Endothelial cell of umbilical vein (primary cell): ENCODE measurements at regions not wholly inside any gene's neighbourhood (a gene's known extent, or its start where the extent isn't known, plus 50 kb on each side); places are given as distances from the start of the nearest gene placed in this dataset.

Source experiments
- BruUV-seq: library from RNA; stranded (reverse); fragments of 400-500 nt; replicated peaks from 2 replicates; lab custom pipeline; 2021; lab: Mats Ljungman, UMichigan
- CTCF ChIA-PET: fragments of 300-600, 350-600 bp; sonication (Branson Sonifier 250); formaldehyde crosslinking; loops from one replicate; lab custom pipeline; 2021; ENCODE audit warnings: antibody characterized with exemption, inconsistent platforms; lab: Charles Lee
- POLR2A ChIA-PET: fragments of 300-600, 350-600 bp; sonication (Branson Sonifier 250); formaldehyde crosslinking; loops from one replicate; lab custom pipeline; 2021; ENCODE audit warnings: antibody characterized with exemption, inconsistent platforms; lab: Charles Lee
- DNase-seq: peaks from one replicate; pipeline ENCODE4 v3.0.0-alpha.2; 2011; ENCODE audit warnings: low read depth, low spot score
- FAIRE-seq: peaks from 2 replicates; lab custom pipeline; 2011; peaks lifted over from hg19 to GRCh38; lab: Jason Lieb, UNC
- H2AFZ ChIP-seq: 2 replicates; pipeline ENCODE4 v1.6.0; 2012; ENCODE audit warnings: low read depth, low read length, control low read depth, inconsistent platforms
- H3K27ac ChIP-seq: 2 replicates; pipeline ENCODE4 v1.5.1; 2011; ENCODE audit warnings: low read depth, mild to moderate bottlenecking, control low read depth, low read length, moderate library complexity; ENCODE audit not compliant: insufficient read depth
- H3K27me3 ChIP-seq, 2 experiments: 2 replicates each; pipeline versions ENCODE4 v1.6.0 to v1.6.1; 2011; ENCODE audit warnings: low read length in 2 of 2, mixed read lengths in 1 of 2; ENCODE audit not compliant: control insufficient read depth in 2 of 2, insufficient read depth in 2 of 2
- H3K36me3 ChIP-seq, 2 experiments: 2 replicates in 1 of 2; 3 replicates in 1 of 2; pipeline ENCODE4 v1.5.1; 2011; ENCODE audit warnings: low read length in 2 of 2, mild to moderate bottlenecking in 1 of 2, moderate library complexity in 1 of 2; ENCODE audit not compliant: control insufficient read depth in 2 of 2, insufficient read depth in 2 of 2; ENCODE audit errors: extremely low read depth in 1 of 2
- H3K4me1 ChIP-seq: 3 replicates; pipeline ENCODE4 v1.5.1; 2011; ENCODE audit warnings: mild to moderate bottlenecking, low read length; ENCODE audit not compliant: control insufficient read depth, insufficient read depth; ENCODE audit errors: extremely low read depth
- H3K4me2 ChIP-seq: 2 replicates; pipeline ENCODE4 v1.6.1; 2011; ENCODE audit warnings: low read length, control low read depth, mixed read lengths; ENCODE audit not compliant: insufficient read depth
- H3K4me3 ChIP-seq, 3 experiments: fragments of 200-600 bp in 1 of 3; sonication (generic), shearing (Covaris generic) in 1 of 3; replicated peaks in 1 of 3; 2 replicates each; pipeline ENCODE4 v1.5.1; 2011 to 2016; ENCODE audit warnings: control low read depth in 3 of 3, low read length in 3 of 3, mild to moderate bottlenecking in 2 of 3, inconsistent platforms in 1 of 3, low read depth in 1 of 3, moderate library complexity in 1 of 3; ENCODE audit not compliant: insufficient read depth in 1 of 3
- H3K79me2 ChIP-seq: 2 replicates; pipeline ENCODE4 v1.6.0; 2012; ENCODE audit warnings: low read length, inconsistent platforms; ENCODE audit not compliant: control insufficient read depth, insufficient read depth
- H3K9ac ChIP-seq: replicated peaks from 2 replicates; pipeline ENCODE3; 2011; ENCODE audit warnings: low read length, control low read depth; ENCODE audit not compliant: insufficient read depth; ENCODE audit errors: extremely low read depth
- H3K9me1 ChIP-seq: replicated peaks from 3 replicates; pipeline ENCODE4 v1.6.0; 2011; ENCODE audit warnings: mild to moderate bottlenecking, low read length; ENCODE audit not compliant: control insufficient read depth, insufficient read depth; ENCODE audit errors: extremely low read depth
- H3K9me3 ChIP-seq: replicated peaks from 2 replicates; pipeline ENCODE4 v1.5.1; 2012; ENCODE audit warnings: low read length, inconsistent platforms; ENCODE audit not compliant: control insufficient read depth, insufficient read depth
- H4K20me1 ChIP-seq: replicated peaks from 2 replicates; pipeline ENCODE3; 2011; ENCODE audit warnings: mild to moderate bottlenecking, low read length; ENCODE audit not compliant: control insufficient read depth, insufficient read depth; ENCODE audit errors: extremely low read depth
- CTCF ChIP-seq, 2 donors: IDR thresholded peaks; 1 replicate in 1 of 2; 2 replicates in 1 of 2; pipeline ENCODE4 v1.5.1; 2011; ENCODE audit warnings: low read length in 2 of 2, mild to moderate bottlenecking in 2 of 2, moderate library complexity in 2 of 2, control low read depth in 1 of 2, inconsistent platforms in 1 of 2, low read depth in 1 of 2; ENCODE audit not compliant: insufficient read depth in 1 of 2; ENCODE audit errors: extremely low read depth in 1 of 2
- EZH2 ChIP-seq: IDR thresholded peaks from 2 replicates; pipeline ENCODE4 v1.6.1; 2012; ENCODE audit warnings: borderline replicate concordance, low read depth, mild to moderate bottlenecking, moderate library complexity, low read length, inconsistent platforms; ENCODE audit not compliant: severe bottlenecking
- FOS ChIP-seq: IDR thresholded peaks from 2 replicates; pipeline ENCODE4 v1.6.1; 2011; ENCODE audit warnings: mild to moderate bottlenecking, low read length, moderate library complexity, borderline replicate concordance; ENCODE audit not compliant: insufficient read depth
- GATA2 ChIP-seq: IDR thresholded peaks from 2 replicates; pipeline ENCODE4 v1.7.0; 2011; ENCODE audit warnings: low read depth, mild to moderate bottlenecking, moderate library complexity, mixed read lengths, low read length; ENCODE audit not compliant: insufficient read length, insufficient read depth
- JUN ChIP-seq: IDR thresholded peaks from 2 replicates; pipeline ENCODE4 v1.6.1; 2011; ENCODE audit warnings: borderline replicate concordance, low read depth; ENCODE audit not compliant: insufficient read length, insufficient read depth
- MAX ChIP-seq: IDR thresholded peaks from 2 replicates; pipeline ENCODE4 v1.6.1; 2011; ENCODE audit not compliant: insufficient read depth, insufficient read length
- MYC ChIP-seq: IDR thresholded peaks from one replicate; pipeline ENCODE4 v1.6.1; 2011; ENCODE audit warnings: mild to moderate bottlenecking, low read depth, low read length
- POLR2A ChIP-seq: IDR thresholded peaks from 2 replicates; pipeline ENCODE4 v1.6.1; 2012; ENCODE audit warnings: low read depth, mild to moderate bottlenecking, control low read depth, low read length
- POLR2AphosphoS5 ChIP-seq: IDR thresholded peaks from 2 replicates; pipeline ENCODE4 v1.6.1; 2012; ENCODE audit warnings: low read depth, mild to moderate bottlenecking, control low read depth, low read length, moderate library complexity; ENCODE audit not compliant: insufficient read depth
- dilution Hi-C: fragments of 300-500 bp; cut with MboI; formaldehyde crosslinking; loops from one replicate; pipeline ENCODE4 v1.15.0; 2019; ENCODE audit warnings: low sequenced_read_pairs; ENCODE audit not compliant: extremely low pct_ligation_motif_present
- intact Hi-C: fragments of 100-400 bp; cut with micrococcal nuclease; formaldehyde crosslinking; loops from one replicate; pipeline ENCODE4 v1.10.0; 2022

- H3K9me3 ChIP-seq, result no peaks in the 10 kb centered on the region
- H3K79me2 ChIP-seq, result no peaks in the 10 kb centered on the region
- no peak overlapping the region for H3K4me2 ChIP-seq
- FAIRE-seq (no peak), DNase-seq (no peak)
- H3K36me3 ChIP-seq, result no peaks in the 10 kb centered on the region
- intact Hi-C loops (no loop called here), dilution Hi-C loops (no loop called here)
- H3K9me1 ChIP-seq, result no peaks in the 10 kb centered on the region
- H3K4me3 ChIP-seq, result no peak overlapping the region
- H3K4me1 ChIP-seq, result no peaks in the 10 kb centered on the region
- ChIA-PET CTCF (interaction anchor here (0.7 kb wide), 1 partner anchor 943 kb away, joined by 4 read pairs; no protein-coding TSS in a partner anchor), POLR2A (no interaction called here)
- no peak overlapping the region for H2AFZ ChIP-seq
- no TSS peak for BruUV-seq
- TF ChIP-seq CTCF (IDR thresholded peaks at IDR 0.05; ENCODE audit: extremely low read depth in 1 of 2, insufficient read depth in 1 of 2, low read depth in 1 of 2, low read length in 2 of 2) (no peak), POLR2AphosphoS5 (no peak), JUN (no peak), GATA2 (no peak), POLR2A (no peak), MYC (no peak), MAX (no peak), EZH2 (no peak), FOS (no peak)
- no peaks in the 10 kb centered on the region for H4K20me1 ChIP-seq
- H3K9ac ChIP-seq, result no peak overlapping the region
- no peaks in the 10 kb centered on the region for H3K27me3 ChIP-seq
- H3K27ac ChIP-seq, result no peak overlapping the region
These were observed 54.8 kb upstream of the MBOAT1 start for GRCh38 chr6:20266851-20267608.
